ENCODE measurements at regions not wholly inside any gene's neighbourhood (a gene's known extent, or its start where the extent isn't known, plus 50 kb on each side); places are given as distances from the start of the nearest gene placed in this dataset.

DNA sequence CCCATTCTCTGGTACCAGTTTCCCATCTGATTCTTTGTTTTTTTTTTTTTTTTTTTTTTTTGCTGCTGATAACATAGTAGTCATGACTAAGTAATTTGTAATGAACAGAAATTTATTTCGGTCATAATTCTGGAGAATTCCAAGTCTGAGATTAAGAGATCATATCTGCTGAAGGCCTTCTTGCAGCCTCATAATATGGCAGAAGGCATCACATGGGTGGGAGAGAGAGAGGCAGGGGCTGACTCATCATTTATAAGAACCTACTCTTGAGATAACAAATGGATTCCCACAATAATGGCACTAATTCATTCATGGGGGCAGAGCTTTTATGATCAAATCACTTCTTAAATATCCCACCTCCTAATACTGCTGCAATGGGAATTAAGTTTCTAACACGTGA is 1034.3 kb downstream of the STIM2 start:
- Histone ChIP-seq H3K27me3 (no peaks in the 10 kb centered on the region), H3K27ac (no peak overlapping the region), H3K4me3 (no peak overlapping the region), H3K9me3 (no peaks in the 10 kb centered on the region), H3K36me3 (no peaks in the 10 kb centered on the region), H3K4me1 (no peaks in the 10 kb centered on the region)
- TF ChIP-seq, protein P1, sequence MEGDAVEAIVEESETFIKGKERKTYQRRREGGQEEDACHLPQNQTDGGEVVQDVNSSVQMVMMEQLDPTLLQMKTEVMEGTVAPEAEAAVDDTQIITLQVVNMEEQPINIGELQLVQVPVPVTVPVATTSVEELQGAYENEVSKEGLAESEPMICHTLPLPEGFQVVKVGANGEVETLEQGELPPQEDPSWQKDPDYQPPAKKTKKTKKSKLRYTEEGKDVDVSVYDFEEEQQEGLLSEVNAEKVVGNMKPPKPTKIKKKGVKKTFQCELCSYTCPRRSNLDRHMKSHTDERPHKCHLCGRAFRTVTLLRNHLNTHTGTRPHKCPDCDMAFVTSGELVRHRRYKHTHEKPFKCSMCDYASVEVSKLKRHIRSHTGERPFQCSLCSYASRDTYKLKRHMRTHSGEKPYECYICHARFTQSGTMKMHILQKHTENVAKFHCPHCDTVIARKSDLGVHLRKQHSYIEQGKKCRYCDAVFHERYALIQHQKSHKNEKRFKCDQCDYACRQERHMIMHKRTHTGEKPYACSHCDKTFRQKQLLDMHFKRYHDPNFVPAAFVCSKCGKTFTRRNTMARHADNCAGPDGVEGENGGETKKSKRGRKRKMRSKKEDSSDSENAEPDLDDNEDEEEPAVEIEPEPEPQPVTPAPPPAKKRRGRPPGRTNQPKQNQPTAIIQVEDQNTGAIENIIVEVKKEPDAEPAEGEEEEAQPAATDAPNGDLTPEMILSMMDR (IDR thresholded peaks at IDR 0.05) = no peak
- TF ChIP-seq POLR2A (IDR thresholded peaks at IDR 0.05) = no peak
- no peak for DNase-seq

DNA sequence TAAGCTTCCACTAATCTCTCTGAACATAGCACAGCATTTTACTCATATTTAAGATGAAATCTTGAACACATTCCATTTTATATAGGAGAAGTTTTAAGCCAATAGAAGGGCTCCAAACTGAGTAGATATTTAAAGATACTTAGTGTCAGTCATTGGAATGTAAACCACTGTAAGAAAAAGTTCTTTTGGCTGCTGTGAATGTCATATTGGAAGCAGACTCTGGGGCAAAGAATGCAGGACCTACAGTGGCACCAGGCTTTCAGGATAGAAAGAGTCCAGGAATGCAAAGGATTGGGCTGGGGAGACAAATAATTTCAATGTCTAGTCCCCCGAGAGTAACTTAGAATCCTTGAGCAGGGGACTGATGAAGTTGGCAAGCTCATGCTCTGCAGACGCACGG is 1047.7 kb downstream of the STIM2 start:
- H3K9me3 ChIP-seq = no peaks in the 10 kb centered on the region
- no peaks in the 10 kb centered on the region for H3K36me3 ChIP-seq
- H3K4me3 ChIP-seq = no peak overlapping the region
- DNase-seq = no peak
- H3K27ac ChIP-seq = no peak overlapping the region
- H3K4me1 ChIP-seq = no peaks in the 10 kb centered on the region
- no peaks in the 10 kb centered on the region for H3K27me3 ChIP-seq
- TF ChIP-seq POLR2A (IDR thresholded peaks at IDR 0.05) = no peak
- TF ChIP-seq, protein P1 (IDR thresholded peaks at IDR 0.05) = no peak

DNA sequence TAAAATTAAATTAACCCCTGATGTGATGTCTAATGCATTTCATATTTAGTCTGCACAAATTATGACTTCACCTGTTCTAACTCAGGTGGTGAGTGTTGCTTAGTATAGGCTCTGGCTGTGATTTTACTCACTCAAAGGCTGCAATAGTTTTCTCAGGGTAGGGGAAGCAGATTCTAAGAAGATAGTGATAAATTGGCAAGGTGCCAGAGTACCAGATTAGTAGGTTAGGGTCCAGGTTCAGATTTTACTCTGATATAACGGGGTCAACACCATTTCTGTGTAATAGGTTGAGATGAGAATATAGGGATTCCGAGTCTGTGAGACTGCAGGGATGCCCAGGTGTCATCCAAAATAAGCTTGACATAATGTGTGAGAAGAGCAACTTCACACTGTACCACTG is 1049.6 kb downstream of the STIM2 start:
- TF ChIP-seq, protein P1 (IDR thresholded peaks at IDR 0.05) = no peak
- TF ChIP-seq POLR2A (IDR thresholded peaks at IDR 0.05) = no peak
- H3K27me3 ChIP-seq = no peaks in the 10 kb centered on the region

DNA sequence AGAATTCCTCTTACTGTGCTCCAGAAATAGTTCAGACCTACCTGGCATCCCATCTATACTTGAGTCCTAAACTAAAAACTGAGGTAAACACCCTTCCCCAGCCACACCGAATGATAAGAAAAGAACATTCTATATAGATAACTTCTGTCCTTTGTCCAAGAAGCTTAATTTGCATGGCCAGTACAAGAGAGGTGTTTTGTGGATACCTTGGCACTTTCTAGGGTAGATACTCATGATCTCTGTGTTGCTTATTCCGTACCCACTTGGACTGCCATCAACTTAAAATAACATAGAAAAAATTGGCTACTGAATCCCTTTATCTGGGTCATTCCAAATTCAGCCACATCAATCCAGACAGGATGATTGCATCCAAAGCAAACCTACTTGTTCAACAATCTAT is 1050.4 kb downstream of the STIM2 start:
- Histone ChIP-seq H3K4me3 (no peak overlapping the region), H3K27me3 (no peaks in the 10 kb centered on the region), H3K4me1 (no peaks in the 10 kb centered on the region), H3K9me3 (no peaks in the 10 kb centered on the region), H3K36me3 (no peaks in the 10 kb centered on the region), H3K27ac (no peak overlapping the region)
- TF ChIP-seq, protein P1 (IDR thresholded peaks at IDR 0.05) = no peak
- TF ChIP-seq POLR2A (IDR thresholded peaks at IDR 0.05) = no peak
- no peak for DNase-seq

More for the DNA sequence above, 1049.6 kb downstream of the STIM2 start:
- Histone ChIP-seq H3K36me3 (no peaks in the 10 kb centered on the region), H3K27ac (no peak overlapping the region), H3K4me3 (no peak overlapping the region), H3K9me3 (no peaks in the 10 kb centered on the region), H3K4me1 (no peaks in the 10 kb centered on the region)
- no peak for DNase-seq

DNA sequence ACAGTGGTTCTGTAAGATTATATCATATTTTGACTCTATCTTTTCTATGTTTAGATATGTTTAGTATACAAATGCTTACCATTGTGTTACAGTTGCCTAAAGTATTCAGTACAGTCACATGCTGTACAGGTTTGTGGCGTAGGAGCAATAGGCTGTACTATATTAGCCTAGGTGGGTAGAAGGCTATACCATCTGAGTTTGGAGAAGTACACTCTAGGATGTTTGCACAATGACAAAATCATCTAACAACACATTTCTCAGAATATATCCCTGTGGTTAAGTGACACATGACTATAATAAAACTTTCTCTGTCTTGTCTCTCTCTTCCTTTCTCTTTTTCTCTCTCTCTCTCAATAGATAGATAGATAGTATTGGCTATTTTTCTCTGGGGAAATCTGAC is 1053.1 kb downstream of the STIM2 start:
- H3K27ac ChIP-seq = no peak overlapping the region
- H3K27me3 ChIP-seq = no peaks in the 10 kb centered on the region
- TF ChIP-seq, protein P1 (IDR thresholded peaks at IDR 0.05) = no peak
- TF ChIP-seq POLR2A (IDR thresholded peaks at IDR 0.05) = no peak

DNA sequence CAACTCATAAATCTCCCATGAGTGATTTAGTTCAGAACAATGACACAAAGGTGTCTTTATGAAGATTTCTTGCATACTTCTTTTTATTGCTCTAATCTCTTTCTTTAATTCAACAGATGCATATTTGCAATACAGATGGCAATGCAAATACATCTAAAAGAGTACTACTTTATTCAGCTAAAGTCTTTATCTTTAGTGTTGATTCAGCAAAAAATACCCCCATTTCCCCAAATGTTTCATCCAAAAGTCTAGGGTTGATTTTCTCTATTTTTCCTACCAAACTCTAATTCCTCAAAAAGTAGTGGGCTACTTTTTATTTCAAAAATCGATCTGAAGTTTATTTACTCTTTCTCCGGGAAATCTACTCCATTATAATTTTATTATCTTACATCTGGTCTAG is 1055.2 kb downstream of the STIM2 start:
- no peak for TF ChIP-seq POLR2A (IDR thresholded peaks at IDR 0.05)
- TF ChIP-seq, protein P1 (IDR thresholded peaks at IDR 0.05) = no peak
- DNase-seq = no peak
- H3K27ac ChIP-seq = no peak overlapping the region
- H3K36me3 ChIP-seq = no peaks in the 10 kb centered on the region
- H3K4me1 ChIP-seq = no peaks in the 10 kb centered on the region
- H3K9me3 ChIP-seq = no peaks in the 10 kb centered on the region
- H3K4me3 ChIP-seq = no peak overlapping the region
- no peaks in the 10 kb centered on the region for H3K27me3 ChIP-seq

More for the DNA sequence above, 1053.1 kb downstream of the STIM2 start:
- no peaks in the 10 kb centered on the region for H3K36me3 ChIP-seq
- H3K4me3 ChIP-seq = no peak overlapping the region
- H3K9me3 ChIP-seq = no peaks in the 10 kb centered on the region
- no peaks in the 10 kb centered on the region for H3K4me1 ChIP-seq
- no peak for DNase-seq
